ENCODE measurements at regions not wholly inside any gene's neighbourhood (a gene's known extent, or its start where the extent isn't known, plus 50 kb on each side); places are given as distances from the start of the nearest gene placed in this dataset.

DNA sequence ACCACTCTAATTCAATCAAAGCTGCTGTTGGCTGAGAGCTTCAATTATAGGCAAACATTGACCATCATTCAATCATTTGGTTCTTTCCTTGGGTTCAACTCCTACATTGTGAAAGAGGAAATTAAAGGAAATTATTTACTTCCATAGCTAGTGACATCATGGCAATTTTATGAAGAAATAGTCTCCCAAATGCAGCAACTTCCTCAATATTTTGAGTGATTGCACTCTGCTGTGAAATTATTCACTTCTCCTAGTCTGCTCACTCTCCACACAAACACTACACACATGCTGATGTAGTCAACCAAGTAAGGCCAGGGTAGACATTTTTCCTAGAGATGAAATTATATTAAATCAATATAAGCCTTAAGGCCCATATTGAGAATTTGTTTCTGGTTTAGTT is 86.7 kb upstream of the NCKAP5 start:
- ATAC-seq = no peak
- Mint-ChIP-seq H3K36me3 (no peaks in the 10 kb centered on the region), H3K9me3 (peaks cover 4% of the 10 kb centered on the region), H3K4me3 (no peak overlapping the region), H3K4me1 (no peaks in the 10 kb centered on the region), H3K27ac (no peak overlapping the region)
- DNase-seq (ENCODE audit: low spot score in 2 of 2) = no peak

DNA sequence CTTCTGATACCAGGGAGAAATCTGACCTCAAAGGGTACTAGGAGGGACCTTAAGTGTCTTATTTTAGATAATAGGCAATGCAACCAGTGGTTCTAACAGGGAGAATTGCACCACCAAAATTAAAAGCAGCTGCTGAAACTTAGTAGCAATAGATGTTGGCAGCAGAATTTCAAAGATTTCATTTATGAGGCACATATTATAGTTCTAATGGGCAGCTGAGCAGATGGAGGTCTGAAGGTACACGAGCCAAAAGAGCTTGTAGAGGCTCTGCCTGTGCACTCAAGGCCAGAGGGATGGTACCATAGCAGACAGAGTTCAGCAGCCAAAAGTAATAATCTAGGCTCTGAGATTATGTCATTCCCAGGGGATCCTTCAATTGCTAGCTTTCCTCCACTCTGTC is 87.3 kb upstream of the NCKAP5 start:
- Mint-ChIP-seq H3K27ac (no peak overlapping the region), H3K9me3 (peaks cover 4% of the 10 kb centered on the region), H3K36me3 (no peaks in the 10 kb centered on the region), H3K4me3 (no peak overlapping the region), H3K4me1 (no peaks in the 10 kb centered on the region)
- DNase-seq (ENCODE audit: low spot score in 2 of 2) = no peak
- ATAC-seq = no peak

DNA sequence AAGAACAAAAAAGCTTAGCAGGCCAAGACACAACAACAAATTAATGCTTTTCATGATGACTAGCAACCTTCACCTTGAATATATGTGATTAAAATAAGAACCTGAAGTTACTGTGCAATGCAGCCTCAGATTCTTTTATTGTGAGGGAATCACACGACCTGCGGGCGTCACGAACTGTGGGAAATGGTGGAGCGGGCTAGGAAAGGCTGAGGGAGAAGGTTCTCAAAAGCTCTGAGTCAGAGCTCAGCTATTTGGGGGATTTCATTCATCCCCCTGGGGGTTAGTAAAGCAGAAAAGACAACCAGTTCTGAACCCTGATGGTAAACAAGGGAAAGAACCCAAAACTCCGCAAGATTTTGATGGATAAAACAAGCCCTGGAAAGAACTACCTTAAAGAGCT is 89.3 kb upstream of the NCKAP5 start:
- Mint-ChIP-seq H3K9me3 (no peaks in the 10 kb centered on the region), H3K27ac (no peak overlapping the region), H3K4me3 (no peak overlapping the region), H3K36me3 (no peaks in the 10 kb centered on the region), H3K4me1 (no peaks in the 10 kb centered on the region)
- no peak for DNase-seq (ENCODE audit: low spot score in 2 of 2)
- ATAC-seq = no peak

DNA sequence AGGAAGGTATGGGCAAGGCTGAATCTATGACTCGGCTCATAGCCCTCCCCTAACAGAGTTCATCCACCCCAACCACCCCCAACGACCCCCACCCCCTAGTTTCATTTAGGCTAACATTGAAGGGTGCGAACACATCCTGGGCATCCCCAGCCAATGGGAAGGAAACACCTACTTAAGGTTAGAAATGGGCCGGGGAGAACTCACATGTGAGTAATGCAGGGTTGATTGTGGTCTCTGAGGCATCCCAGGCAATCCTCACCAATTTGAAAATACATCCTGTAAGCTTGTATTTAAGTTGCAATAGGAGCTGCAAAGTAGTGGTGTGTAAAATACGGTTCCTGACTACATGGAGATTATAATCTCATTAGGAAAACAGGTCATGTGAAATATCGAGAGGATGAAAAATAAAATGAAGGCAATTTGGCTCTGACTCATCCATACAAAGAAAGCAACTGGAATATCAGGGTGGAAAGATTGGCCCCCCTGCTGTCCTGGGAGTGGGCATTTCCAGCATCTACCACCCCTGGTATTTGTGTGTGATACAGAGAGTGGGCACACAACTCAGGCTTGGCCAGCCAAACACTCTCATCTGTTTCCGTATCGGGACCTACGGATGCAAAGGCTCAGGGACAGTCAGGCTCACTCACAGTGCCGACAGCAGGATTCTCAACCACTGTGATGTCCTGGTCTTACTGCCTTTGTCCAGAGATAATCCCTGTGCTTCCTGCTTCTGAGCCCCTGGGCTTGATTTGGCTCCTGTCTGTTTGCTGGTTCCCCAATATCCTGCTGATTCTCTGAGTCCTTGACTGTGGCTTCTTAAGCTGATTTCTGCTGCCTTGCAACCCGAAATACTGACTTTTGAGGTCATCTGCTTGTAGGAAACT is 90.0 kb upstream of the NCKAP5 start:
- Mint-ChIP-seq H3K9me3 (no peaks in the 10 kb centered on the region), H3K4me1 (no peaks in the 10 kb centered on the region), H3K4me3 (no peak overlapping the region), H3K27ac (no peak overlapping the region), H3K36me3 (no peaks in the 10 kb centered on the region)
- ATAC-seq (no peak), DNase-seq (ENCODE audit: low spot score in 2 of 2) (no peak)

DNA sequence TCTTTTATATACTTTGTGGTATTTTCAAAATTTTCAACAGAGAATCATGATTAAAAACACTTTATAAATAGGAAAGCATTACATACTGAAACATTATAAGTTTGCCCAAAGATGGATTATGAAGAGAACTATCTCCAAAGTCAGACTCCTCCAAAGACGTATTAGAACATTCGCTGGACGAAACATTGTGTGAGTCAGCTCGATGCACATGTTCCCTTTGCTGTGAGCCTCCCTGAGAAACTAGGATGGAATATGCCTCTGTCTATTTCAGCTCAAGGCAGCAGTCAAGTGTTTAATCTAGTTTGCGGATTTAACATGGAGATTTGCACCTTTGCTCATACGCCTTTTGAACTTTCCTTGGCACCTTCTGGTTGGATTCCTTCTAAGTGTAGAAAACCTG is 92.2 kb upstream of the NCKAP5 start:
- Mint-ChIP-seq H3K4me1 (no peaks in the 10 kb centered on the region), H3K36me3 (no peaks in the 10 kb centered on the region), H3K4me3 (no peak overlapping the region), H3K27ac (no peak overlapping the region), H3K9me3 (peaks cover 3% of the 10 kb centered on the region)
- ATAC-seq (no peak), DNase-seq (ENCODE audit: low spot score in 2 of 2) (no peak)

DNA sequence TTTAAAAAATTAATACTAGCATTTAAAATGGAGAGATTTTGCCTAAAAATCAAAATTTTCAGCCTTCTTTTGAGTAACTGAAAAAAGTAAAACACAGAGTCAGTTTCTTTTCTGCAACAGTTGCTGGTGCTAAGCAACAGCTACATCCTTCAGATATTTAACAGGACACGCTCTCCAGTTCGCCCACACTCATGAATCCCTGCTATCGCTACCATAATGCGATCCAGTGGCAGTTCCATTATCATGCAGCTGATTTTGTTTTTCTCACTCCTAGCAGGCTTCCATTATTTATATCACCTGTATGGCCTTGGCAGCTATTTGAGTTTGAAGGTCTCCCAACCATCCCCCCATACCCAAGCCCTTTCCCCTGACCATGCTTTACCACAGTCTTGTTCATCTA is 93.1 kb upstream of the NCKAP5 start:
- no peak overlapping the region for H3K27ac Mint-ChIP-seq
- DNase-seq (ENCODE audit: low spot score in 2 of 2) = no peak
- no peaks in the 10 kb centered on the region for H3K36me3 Mint-ChIP-seq
- H3K9me3 Mint-ChIP-seq = peaks cover 3% of the 10 kb centered on the region
- H3K4me3 Mint-ChIP-seq = no peak overlapping the region
- no peaks in the 10 kb centered on the region for H3K4me1 Mint-ChIP-seq
- ATAC-seq = no peak

DNA sequence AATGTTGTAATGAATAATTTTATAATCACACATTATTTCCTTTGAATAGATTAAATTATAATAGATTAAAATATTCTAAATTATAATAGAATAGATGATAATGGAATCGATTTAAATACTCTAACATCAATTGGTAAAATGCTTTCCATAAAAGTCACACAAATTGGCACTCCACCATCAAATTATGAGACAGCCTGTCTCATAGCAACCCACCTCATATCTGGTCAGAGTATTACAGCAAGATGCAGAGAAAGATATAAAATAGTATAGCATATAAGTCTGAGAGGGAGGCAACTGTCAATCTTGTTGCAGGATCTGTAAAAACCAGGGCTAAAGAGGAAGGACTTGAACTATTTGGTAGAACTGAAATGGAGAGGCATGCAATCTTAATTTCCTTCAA is 98.4 kb upstream of the NCKAP5 start:
- Mint-ChIP-seq H3K4me1 (no peaks in the 10 kb centered on the region), H3K4me3 (no peak overlapping the region), H3K36me3 (no peaks in the 10 kb centered on the region), H3K27ac (no peak overlapping the region), H3K9me3 (peaks cover 8% of the 10 kb centered on the region)
- no peak for DNase-seq (ENCODE audit: low spot score in 2 of 2)
- no peak for ATAC-seq

DNA sequence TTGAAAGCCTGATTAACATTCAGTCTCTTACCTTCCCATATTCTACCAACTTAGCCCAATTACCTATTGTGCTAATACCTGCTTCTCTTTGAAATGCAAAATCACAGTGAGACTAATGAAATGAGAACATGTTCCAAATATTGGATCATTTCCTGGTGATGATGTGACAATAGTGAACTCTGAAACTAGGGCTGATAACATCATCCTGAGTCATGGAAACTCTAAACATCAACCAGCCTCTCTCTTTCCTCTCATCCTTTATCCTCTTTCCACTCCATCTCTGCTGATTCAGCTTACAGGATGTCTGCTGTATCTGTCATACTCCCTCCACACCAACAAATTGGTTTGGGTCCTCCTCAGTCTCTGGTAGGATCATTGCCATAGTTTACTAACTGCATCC is 98.8 kb upstream of the NCKAP5 start:
- no peak overlapping the region for H3K27ac Mint-ChIP-seq
- no peak for ATAC-seq
- DNase-seq (ENCODE audit: low spot score in 2 of 2) = no peak
- H3K4me3 Mint-ChIP-seq = no peak overlapping the region
- no peaks in the 10 kb centered on the region for H3K4me1 Mint-ChIP-seq
- H3K9me3 Mint-ChIP-seq = peaks cover 8% of the 10 kb centered on the region
- H3K36me3 Mint-ChIP-seq = no peaks in the 10 kb centered on the region

DNA sequence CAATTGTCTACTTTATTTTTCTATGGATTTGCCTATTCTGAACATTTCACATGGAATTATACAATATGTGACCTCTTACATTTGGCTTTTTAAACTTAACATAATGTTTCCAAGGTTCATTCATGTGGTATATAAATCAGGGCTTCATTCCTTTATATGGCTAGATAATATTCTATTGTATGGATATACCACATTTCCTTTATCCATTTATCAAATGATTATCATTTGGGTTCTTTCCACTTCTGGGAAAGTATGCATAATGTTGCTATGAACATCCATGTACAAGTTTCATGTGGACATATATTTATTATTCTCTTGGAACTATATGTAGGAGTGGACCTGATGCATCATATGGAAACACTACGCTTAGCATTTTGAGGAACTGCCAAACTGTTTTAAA is 99.7 kb upstream of the NCKAP5 start:
- Mint-ChIP-seq H3K4me1 (no peaks in the 10 kb centered on the region), H3K36me3 (no peaks in the 10 kb centered on the region), H3K27ac (no peak overlapping the region), H3K9me3 (peaks cover 8% of the 10 kb centered on the region), H3K4me3 (no peak overlapping the region)
- ATAC-seq (no peak), DNase-seq (ENCODE audit: low spot score in 2 of 2) (no peak)

DNA sequence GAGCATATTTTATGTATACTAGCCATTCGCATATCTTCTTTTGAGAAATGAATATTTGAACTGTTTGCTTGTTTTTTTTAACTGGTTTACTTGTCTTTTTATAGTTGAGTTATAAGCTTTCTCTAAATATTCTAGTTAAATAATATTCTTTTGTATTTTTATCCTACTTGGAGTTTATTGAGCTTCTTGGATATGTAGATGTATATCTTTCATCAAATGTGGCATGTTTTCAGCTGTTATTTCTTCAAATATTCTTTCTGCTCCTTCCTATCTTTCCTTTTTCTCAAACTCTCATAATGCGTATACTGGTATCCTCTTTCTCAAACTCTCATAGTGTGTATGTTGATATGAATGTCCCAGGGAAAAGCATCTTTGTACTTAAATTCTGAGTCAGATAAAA is 100.3 kb upstream of the NCKAP5 start:
- DNase-seq (ENCODE audit: low spot score in 2 of 2) (no peak), ATAC-seq (no peak)
- Mint-ChIP-seq H3K9me3 (peaks cover 8% of the 10 kb centered on the region), H3K27ac (no peak overlapping the region), H3K36me3 (no peaks in the 10 kb centered on the region), H3K4me1 (no peaks in the 10 kb centered on the region), H3K4me3 (no peak overlapping the region)

DNA sequence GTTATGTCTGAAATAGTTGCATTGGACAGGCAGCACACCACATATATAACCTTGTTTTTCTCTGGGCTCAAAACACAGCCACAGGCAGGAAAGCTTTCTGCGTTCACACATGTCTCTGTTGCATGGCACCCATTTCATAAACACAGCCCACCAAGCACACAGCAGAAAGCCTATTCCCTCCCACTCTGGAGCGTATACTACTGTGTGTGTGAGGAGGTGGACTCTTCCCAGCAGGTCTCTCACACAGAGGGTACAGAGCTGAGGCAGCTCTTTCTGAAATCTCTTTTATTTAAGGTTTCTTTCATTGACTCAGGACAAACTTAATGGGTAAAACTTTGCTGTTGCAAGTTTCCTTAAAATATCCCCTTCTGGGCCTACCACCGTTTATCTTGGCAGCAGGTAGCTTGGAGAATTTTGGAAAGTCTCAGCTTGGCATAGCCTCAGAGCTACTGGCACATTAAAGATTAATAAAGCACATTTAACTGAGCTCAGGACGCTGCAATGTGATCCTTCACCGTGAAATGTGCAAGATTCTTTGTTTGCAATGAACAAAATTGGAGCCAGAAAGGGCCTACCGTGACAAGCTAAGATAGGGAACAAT is 105.1 kb upstream of the NCKAP5 start:
- H3K4me3 Mint-ChIP-seq = no peak overlapping the region
- no peak for ATAC-seq
- no peaks in the 10 kb centered on the region for H3K4me1 Mint-ChIP-seq
- DNase-seq (ENCODE audit: low spot score in 2 of 2) = no peak
- no peaks in the 10 kb centered on the region for H3K36me3 Mint-ChIP-seq
- H3K27ac Mint-ChIP-seq = no peak overlapping the region
- H3K9me3 Mint-ChIP-seq = peaks cover 5% of the 10 kb centered on the region

DNA sequence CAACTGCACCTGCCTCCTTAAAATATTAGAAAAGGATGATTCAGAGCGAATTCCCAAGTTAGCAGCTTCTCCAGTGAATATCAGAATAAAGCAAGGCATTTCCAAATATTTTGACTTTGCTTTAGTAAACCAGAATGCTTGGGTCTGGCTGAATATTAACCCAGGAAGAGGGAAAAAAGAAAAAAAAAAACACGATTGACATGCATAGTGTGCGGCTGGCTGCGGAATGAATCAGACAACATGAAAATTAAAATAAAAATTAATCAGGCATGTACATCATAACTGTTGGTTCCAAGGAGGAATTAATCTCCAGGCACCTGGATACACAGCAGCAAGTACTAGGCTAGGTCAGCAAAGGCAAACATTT is 105.8 kb upstream of the NCKAP5 start:
- H3K4me1 Mint-ChIP-seq = no peaks in the 10 kb centered on the region
- ATAC-seq = no peak
- H3K9me3 Mint-ChIP-seq = no peaks in the 10 kb centered on the region
- no peaks in the 10 kb centered on the region for H3K36me3 Mint-ChIP-seq
- no peak overlapping the region for H3K4me3 Mint-ChIP-seq
- H3K27ac Mint-ChIP-seq = no peak overlapping the region
- DNase-seq (ENCODE audit: low spot score in 2 of 2) = no peak

DNA sequence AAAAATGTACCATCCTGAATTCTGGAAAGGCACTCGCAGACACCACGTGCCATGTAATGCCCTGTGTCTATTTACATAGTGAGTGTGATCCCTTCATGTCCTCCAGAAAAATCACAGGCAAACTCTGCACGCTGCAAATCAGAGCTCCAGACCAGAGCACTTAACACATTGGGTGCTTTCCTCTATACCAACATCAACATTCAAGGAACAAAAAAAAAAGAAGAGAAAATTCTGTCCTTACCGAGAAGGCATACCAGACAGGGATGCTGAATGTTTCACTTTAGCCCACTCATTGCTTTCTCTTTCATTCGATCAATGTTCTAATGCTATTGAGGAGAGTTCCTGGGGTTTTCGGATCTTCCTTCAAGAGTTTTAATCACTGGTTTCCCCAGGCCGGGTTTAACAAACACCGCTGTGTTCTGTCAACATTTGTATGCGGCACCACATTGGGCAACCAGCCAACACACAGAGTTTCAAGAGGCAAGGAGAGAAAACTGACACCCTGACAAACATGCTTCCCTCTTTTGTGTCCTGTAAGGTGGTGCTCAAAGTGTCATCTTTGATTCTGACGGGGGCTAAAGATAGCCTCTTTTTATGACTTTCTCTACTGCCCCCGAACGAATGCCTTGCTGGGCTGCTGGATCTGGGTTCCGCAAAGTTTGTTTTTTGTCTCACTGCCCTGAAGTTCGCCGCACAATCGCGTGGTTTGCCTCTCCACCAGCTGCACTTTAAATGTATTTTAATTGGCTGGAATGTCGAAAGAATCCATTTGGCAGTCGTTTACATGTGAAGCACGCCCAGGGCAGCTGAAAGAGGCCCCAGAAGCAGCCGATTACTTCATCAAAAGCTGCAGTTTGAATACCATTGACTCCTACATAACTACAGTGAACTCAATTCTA is 106.4 kb upstream of the NCKAP5 start:
- DNase-seq (ENCODE audit: low spot score in 2 of 2) (no peak), ATAC-seq (no peak)
- Mint-ChIP-seq H3K9me3 (no peaks in the 10 kb centered on the region), H3K4me3 (no peak overlapping the region), H3K4me1 (no peaks in the 10 kb centered on the region), H3K36me3 (no peaks in the 10 kb centered on the region), H3K27ac (no peak overlapping the region)

DNA sequence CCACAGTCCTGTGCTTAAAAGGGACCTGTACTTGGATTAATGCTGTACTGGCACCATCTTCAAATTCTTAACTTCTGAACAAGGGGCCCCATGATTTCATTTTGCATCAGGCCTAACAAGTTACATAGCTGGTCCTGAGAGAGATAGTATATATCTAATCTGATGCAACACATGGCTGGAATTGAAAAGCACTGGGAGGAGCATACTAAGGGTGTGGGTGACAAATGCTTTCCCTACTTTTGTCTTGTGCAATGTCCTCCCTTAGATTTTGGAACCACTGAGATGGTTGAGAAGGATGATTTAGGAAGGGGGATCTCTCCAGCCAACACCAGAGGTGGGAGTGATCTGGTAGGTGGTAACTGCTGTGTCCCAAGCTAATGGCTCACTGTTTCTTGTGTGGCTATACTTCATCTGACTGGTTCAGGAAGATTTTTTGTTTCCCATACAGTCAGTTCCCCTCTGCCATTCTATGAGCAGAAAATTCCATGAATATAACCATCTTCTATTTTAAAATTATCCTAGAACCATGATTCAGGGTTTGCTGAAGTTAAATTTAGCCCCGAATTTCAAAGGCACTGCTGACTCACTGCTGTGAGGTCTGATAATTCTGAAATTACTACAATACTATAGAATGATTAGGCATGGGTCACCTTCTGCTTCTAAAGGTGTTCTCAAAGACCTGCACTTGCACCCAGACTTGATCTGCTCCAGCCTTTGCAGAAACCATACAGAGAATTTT is 108.3 kb upstream of the NCKAP5 start:
- Mint-ChIP-seq H3K27ac (no peak overlapping the region), H3K4me3 (no peak overlapping the region), H3K9me3 (peaks cover 2% of the 10 kb centered on the region), H3K4me1 (no peaks in the 10 kb centered on the region), H3K36me3 (no peaks in the 10 kb centered on the region)
- no peak for ATAC-seq
- no peak for DNase-seq (ENCODE audit: low spot score in 2 of 2)

DNA sequence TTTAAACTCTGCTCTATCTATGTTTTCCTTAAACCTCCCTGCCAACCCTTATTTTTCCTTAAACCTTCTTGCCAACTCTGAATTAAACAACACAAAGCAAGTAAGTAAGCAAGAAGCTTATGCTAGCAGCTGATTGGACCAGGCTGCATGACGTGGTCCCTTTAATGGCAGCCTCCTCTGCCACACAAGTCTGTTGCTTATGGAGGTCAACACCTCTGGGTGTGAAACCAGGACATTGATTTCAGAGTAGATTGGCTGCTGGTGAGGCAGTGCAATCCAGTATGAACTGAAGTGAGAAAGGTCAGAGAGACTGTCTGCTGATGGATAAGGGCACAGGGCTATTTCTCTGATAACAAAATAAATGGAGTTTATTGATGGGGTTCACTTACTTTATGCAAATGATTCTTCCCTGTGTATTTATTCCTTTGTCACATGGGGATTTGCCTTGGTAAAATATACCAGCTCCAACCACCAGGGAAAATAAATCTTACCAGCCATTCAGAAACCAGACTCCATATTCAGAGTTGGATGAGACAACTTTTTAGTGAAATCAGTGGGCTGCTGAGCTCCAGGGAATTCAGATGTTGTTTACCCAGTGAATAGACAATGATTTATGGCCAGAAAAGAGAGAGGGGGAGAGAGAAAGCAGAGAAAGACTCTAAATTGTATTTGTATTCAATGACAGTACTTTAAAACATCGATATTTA is 112.2 kb upstream of the NCKAP5 start:
- no peak for ATAC-seq
- no peak overlapping the region for H3K27ac Mint-ChIP-seq

More for the DNA sequence above, 112.2 kb upstream of the NCKAP5 start:
- no peak for DNase-seq (ENCODE audit: low spot score in 2 of 2)
- peaks cover 2% of the 10 kb centered on the region for H3K9me3 Mint-ChIP-seq
- H3K4me3 Mint-ChIP-seq = no peak overlapping the region
- H3K36me3 Mint-ChIP-seq = no peaks in the 10 kb centered on the region
- H3K4me1 Mint-ChIP-seq = no peaks in the 10 kb centered on the region
